NT2/D1 (cell line): ENCODE measurements at regions not wholly inside any gene's neighbourhood (a gene's known extent, or its start where the extent isn't known, plus 50 kb on each side); places are given as distances from the start of the nearest gene placed in this dataset.

Source experiments
- SUZ12 ChIP-seq: IDR thresholded peaks from 2 replicates; pipeline ENCODE4 v1.6.1; 2011; ENCODE audit not compliant: insufficient read length, insufficient read depth; ENCODE audit errors: extremely low read depth
- YY1 ChIP-seq: IDR thresholded peaks from 2 replicates; pipeline ENCODE4 v1.6.1; 2011; ENCODE audit not compliant: insufficient read length, insufficient read depth
- ZNF274 ChIP-seq: IDR thresholded peaks from 2 replicates; pipeline ENCODE4 v1.6.1; 2011; ENCODE audit warnings: mild to moderate bottlenecking, low read depth, low read length

- TF ChIP-seq ZNF274: no peak
- no peak for TF ChIP-seq SUZ12
- no peak for TF ChIP-seq YY1
Measured at GRCh38 chr6:165826487-165827189, 163.6 kb upstream of the PDE10A start.
